ENCODE measurements at regions not wholly inside any gene's neighbourhood (a gene's known extent, or its start where the extent isn't known, plus 50 kb on each side); places are given as distances from the start of the nearest gene placed in this dataset.

GRCh38 chr13:84098273-84098672, 216.0 kb upstream of the SLITRK1 start:
- no peak for TF ChIP-seq CTCF (IDR thresholded peaks at IDR 0.05 in 4 of 5, conservative IDR thresholded peaks at IDR 0.05 in 1 of 5)
- TF ChIP-seq POLR2A (IDR thresholded peaks at IDR 0.05), result no peak
